Fibroblast of the aortic adventitia (primary cell): ENCODE measurements at regions not wholly inside any gene's neighbourhood (a gene's known extent, or its start where the extent isn't known, plus 50 kb on each side); places are given as distances from the start of the nearest gene placed in this dataset.
"Not testable (repeated sequence)": the region's sequence is repeated elsewhere in the genome, so short reads cannot be mapped to it uniquely, and the experiment has no call there.

Experiments used
- DNase-seq: peaks from one replicate; pipeline ENCODE4 v3.0.0-alpha.2; 2010; ENCODE audit warnings: low read depth
- H3K4me3 ChIP-seq: 2 replicates; pipeline ENCODE4 v1.5.1; 2011; ENCODE audit warnings: low read depth, mild to moderate bottlenecking, control low read depth, low read length, moderate library complexity
- TF ChIP-seq, protein P1 (sequence below): IDR thresholded peaks from 2 replicates; pipeline ENCODE4 v1.5.1; 2011; ENCODE audit warnings: mild to moderate bottlenecking, low read length, control low read depth, inconsistent platforms; ENCODE audit not compliant: insufficient read depth

DNA sequence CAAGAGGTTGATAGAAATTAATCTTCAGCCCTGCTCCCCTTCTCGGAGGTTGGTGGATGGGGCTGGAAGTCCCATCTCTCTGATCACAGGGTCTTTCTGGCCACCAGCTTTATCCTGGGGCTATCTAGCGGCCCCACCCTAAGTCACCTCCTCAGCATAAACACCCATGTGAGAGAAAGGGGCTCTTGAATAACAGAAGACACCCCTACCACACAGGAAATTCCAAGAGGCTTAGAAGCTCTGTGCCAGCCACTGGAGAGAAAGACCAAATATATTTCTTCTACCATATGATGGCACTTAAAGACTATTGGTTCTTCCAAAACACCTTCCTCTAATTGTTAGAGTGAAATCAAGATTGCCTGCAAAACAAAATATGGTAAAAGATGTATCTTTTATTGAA is 219.7 kb downstream of the VAPA start:
- H3K4me3 ChIP-seq = no peak overlapping the region
- DNase-seq = no peak
- TF ChIP-seq, protein P1, sequence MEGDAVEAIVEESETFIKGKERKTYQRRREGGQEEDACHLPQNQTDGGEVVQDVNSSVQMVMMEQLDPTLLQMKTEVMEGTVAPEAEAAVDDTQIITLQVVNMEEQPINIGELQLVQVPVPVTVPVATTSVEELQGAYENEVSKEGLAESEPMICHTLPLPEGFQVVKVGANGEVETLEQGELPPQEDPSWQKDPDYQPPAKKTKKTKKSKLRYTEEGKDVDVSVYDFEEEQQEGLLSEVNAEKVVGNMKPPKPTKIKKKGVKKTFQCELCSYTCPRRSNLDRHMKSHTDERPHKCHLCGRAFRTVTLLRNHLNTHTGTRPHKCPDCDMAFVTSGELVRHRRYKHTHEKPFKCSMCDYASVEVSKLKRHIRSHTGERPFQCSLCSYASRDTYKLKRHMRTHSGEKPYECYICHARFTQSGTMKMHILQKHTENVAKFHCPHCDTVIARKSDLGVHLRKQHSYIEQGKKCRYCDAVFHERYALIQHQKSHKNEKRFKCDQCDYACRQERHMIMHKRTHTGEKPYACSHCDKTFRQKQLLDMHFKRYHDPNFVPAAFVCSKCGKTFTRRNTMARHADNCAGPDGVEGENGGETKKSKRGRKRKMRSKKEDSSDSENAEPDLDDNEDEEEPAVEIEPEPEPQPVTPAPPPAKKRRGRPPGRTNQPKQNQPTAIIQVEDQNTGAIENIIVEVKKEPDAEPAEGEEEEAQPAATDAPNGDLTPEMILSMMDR = no peak

DNA sequence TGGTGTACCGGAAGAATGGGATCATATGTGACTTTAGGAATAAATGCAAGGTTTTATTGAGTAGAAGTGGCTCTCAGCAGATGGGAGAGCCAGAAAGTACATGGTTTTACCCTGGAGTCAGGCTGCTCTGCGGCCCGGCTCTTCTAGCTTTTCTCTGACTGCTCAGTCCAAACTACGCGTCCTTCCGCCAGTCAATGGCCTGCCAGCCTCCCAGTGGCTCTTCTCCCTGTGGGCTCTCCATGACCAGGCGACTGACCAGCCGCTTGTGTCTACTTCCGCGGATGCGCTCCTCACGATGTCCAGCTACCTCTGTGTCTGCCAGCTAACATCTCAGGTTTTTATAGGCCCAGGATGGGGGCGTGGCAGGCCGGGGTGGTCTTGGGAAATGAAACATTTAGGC is 220.4 kb downstream of the VAPA start:
- TF ChIP-seq, protein P1 = no peak
- no peak for DNase-seq
- H3K4me3 ChIP-seq = no peak overlapping the region

DNA sequence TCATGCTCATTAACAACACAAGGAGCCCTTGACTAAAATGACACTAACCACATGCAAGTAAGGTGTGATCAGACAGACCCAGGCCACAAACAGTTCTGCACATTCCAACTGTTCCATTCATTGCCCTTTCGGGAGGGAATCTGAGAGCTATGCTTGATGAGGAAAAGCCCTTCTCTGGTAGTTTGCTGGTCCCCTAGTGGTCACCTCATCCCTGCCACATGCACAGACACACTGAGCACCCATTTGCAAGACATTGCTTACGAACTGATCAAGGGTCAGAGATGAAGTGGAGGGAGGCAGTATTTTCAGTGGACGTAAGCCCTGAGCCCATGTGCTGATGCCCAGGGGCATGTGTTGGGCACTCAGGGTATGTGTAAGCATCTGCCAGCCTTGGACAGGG is 220.9 kb downstream of the VAPA start:
- DNase-seq, H3K4me3 ChIP-seq: not testable (repeated sequence)

DNA sequence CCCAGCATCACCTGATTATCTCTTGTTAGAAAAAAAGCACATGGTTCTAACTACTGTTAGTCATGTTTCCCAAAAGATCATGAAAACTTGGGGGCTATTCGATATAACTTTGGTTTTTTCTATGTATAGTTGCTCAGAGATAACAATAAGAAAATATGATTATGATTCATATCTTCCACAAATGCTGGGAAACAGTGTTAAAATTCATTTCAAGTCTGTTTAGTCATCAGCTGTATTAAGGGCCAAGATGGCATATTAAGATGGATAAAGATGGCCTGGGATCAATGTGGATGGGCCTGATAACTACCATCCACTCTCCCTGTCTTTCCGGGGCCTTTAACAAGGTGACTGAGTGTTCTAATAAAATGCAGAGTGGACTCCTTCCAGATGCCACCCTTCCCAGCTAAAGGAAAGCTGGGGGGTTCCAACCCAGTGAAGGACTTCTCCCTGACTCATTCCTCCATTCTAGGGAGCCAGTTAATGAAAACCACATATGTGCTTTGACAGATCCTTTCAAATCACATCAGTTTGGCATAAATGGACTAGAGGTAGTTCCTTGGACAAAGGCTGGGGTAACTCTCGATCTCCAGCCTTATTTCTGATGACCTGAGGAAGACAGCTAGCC is 221.6 kb downstream of the VAPA start:
- peak; percentile 25 for DNase-seq
- H3K4me3 ChIP-seq = no peak overlapping the region
- TF ChIP-seq, protein P1 = no peak

DNA sequence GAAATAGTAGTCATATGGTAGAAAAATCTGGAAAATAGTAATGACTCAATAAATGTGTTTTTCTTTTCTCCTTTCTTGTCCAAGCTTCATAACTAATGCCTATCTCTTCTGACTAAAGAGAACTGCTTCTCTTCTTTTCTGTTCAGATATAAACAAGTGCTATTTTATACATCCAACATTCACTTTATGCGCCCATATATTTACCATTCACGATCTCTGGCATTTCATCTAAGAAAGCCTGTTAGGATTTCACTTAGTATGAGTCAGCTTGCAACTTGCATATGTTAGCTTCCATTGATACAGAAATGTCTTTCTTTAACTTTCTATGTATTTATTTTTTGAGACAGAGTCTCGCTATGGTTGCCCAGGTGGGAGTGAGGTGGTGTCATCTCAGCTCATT is 224.9 kb downstream of the VAPA start:
- TF ChIP-seq, protein P1 = no peak
- no peak overlapping the region for H3K4me3 ChIP-seq
- DNase-seq = no peak

DNA sequence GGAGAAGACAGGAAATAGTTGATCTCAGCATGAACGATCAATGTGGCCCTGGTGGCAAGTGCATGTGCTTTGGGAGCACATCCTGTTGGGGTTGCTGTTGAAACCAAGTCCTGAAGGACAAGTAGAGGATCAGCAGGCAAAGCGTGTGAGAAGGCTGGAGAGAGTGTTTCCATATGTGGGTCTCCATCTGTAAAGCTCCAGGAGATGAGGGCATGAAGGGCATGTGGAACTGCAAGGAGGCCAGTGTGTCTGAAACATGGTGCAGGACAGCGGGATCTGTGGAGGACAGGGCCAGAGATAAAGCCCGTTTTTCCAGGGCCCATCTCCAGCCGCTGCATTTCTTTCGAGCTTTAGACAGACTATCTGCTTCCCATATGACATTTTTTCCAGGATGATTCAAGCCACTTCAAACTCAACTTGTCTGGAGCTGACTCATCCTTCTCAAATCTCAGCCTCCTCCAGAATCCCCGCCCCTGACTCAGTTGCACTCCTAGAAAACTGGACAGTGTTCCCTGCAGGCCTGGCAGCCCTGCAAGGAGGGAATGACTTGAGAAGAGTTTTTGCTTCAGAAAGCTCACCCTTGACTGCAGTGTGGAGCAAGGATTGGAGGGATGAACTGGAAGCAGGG is 226.1 kb downstream of the VAPA start:
- DNase-seq = no peak

More for the DNA sequence above, 226.1 kb downstream of the VAPA start:
- H3K4me3 ChIP-seq = no peak overlapping the region
- TF ChIP-seq, protein P1 = no peak
